T-cell (primary cell): ENCODE measurements at regions not wholly inside any gene's neighbourhood (a gene's known extent, or its start where the extent isn't known, plus 50 kb on each side); places are given as distances from the start of the nearest gene placed in this dataset.
A peak's percentile ranks its signal among the peaks of the same experiment; 100 is the strongest.

ENCODE experiments used
- ATAC-seq, 4 experiments: fragments of 200-7000 bp in 3 of 4; fragments of 150-1000 bp in 1 of 4; cut with Tn5 transposase; replicated peaks in 1 of 4; 1 replicate in 3 of 4; 2 replicates in 1 of 4; pipeline ENCODE4 v1.10.0; 2021; ENCODE audit warnings: moderate library complexity in 3 of 4, mild to moderate bottlenecking in 2 of 4, moderate number of reproducible peaks in 1 of 4
- CTCF ChIA-PET, 2 donors: fragments of 300-600 bp; sonication (Branson Sonifier 250); formaldehyde crosslinking; loops; one replicate each; lab custom pipeline; 2022; ENCODE audit warnings: antibody characterized with exemption in 2 of 2; lab: Charles Lee
- POLR2A ChIA-PET, 2 donors: fragments of 300-600 bp; sonication (Branson Sonifier 250); formaldehyde crosslinking; loops; one replicate each; lab custom pipeline; 2022; ENCODE audit warnings: antibody characterized with exemption in 2 of 2; lab: Charles Lee
- DNase-seq, 35 experiments: peaks; one replicate each; pipeline versions ENCODE4 v3.0.0 to v3.0.0-alpha.2; 2013 to 2023
- H3K27ac ChIP-seq: one replicate; pipeline ENCODE4 v1.5.1; 2013; ENCODE audit warnings: low read length
- H3K27me3 ChIP-seq, 2 experiments: replicated peaks in 1 of 2; 1 replicate in 1 of 2; 2 replicates in 1 of 2; pipeline versions ENCODE4 v1.6.1 to v1.7.0; 2013; ENCODE audit warnings: low read length in 1 of 2, mixed read lengths in 1 of 2; ENCODE audit not compliant: control insufficient read depth in 2 of 2, insufficient read depth in 2 of 2; ENCODE audit errors: extremely low read depth in 1 of 2
- H3K36me3 ChIP-seq, 2 donors: 1 replicate in 1 of 2; 2 replicates in 1 of 2; pipeline versions ENCODE4 v1.6.1 to v1.7.0; 2013; ENCODE audit warnings: low read length in 1 of 2; ENCODE audit not compliant: control insufficient read depth in 2 of 2, insufficient read depth in 1 of 2; ENCODE audit errors: extremely low read depth in 1 of 2
- H3K4me1 ChIP-seq, 2 experiments: 1 replicate in 1 of 2; 2 replicates in 1 of 2; pipeline versions ENCODE4 v1.6.1 to v1.7.0; 2013; ENCODE audit warnings: low read length in 2 of 2, mixed read lengths in 1 of 2; ENCODE audit not compliant: insufficient read depth in 2 of 2, control insufficient read depth in 1 of 2; ENCODE audit errors: extremely low read depth in 1 of 2
- H3K4me3 ChIP-seq, 2 donors: 1 replicate in 1 of 2; 2 replicates in 1 of 2; pipeline versions ENCODE4 v1.5.1 to v1.7.0; 2013; ENCODE audit warnings: mild to moderate bottlenecking in 2 of 2, low read length in 1 of 2, moderate library complexity in 1 of 2; ENCODE audit not compliant: control insufficient read depth in 1 of 2; ENCODE audit errors: extremely low read depth in 1 of 2
- H3K9me3 ChIP-seq: 2 replicates; pipeline ENCODE4 v1.7.0; 2013
- H3K27ac Mint-ChIP-seq, 2 donors: one replicate each; pipeline ENCODE4 v1.8.0; 2020 to 2021; ENCODE audit warnings: mild to moderate bottlenecking in 2 of 2, mixed read lengths in 2 of 2
- H3K27me3 Mint-ChIP-seq, 2 donors: one replicate each; pipeline ENCODE4 v1.8.0; 2021 to 2022; ENCODE audit warnings: mixed read lengths in 2 of 2
- H3K36me3 Mint-ChIP-seq: one replicate; pipeline ENCODE4 v1.8.0; 2021; ENCODE audit warnings: mixed read lengths
- H3K4me1 Mint-ChIP-seq, 3 donors: one replicate each; pipeline ENCODE4 v1.8.0; 2020 to 2022; ENCODE audit warnings: mixed read lengths in 3 of 3, mild to moderate bottlenecking in 1 of 3
- H3K4me3 Mint-ChIP-seq, 3 donors: one replicate each; pipeline ENCODE4 v1.8.0; 2020 to 2022; ENCODE audit warnings: mild to moderate bottlenecking in 3 of 3, mixed read lengths in 3 of 3, moderate library complexity in 3 of 3
- H3K9me3 Mint-ChIP-seq, 3 donors: one replicate each; pipeline ENCODE4 v1.8.0; 2020 to 2022; ENCODE audit warnings: mixed read lengths in 3 of 3
- WGBS: methylation state at CpG from one replicate; pipeline ENCODE4 v1.1.5; 2013; ENCODE audit warnings: missing lambda C conversion rate; ENCODE audit not compliant: insufficient coverage; 5-methylcytosine and 5-hydroxymethylcytosine counted together

DNA sequence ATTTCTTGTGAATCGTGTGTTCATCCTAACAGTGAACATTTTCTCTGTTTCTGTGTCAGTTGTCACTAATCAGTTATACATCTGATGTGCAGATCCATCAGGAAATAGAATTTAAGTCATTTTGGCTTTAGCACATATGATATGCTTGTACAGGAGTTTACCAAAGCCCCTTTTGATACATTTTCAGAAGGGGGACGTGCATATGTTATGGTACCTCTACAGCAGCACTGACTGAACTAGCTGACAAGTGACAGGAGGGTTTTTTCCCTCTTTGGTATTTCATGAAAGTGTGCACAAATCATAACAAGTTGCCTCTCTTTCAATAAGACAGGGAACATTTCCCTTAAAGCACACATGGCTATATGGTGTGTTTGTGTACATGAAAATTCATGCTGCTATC, 536.5 kb downstream of the PLCL1 start:
- H3K36me3 Mint-ChIP-seq, result no peaks in the 10 kb centered on the region
- H3K9me3 Mint-ChIP-seq, result no peaks in the 10 kb centered on the region
- POLR2A ChIA-PET, result interaction anchor here in 1 of 2 donors (0.5 to 0.7 kb wide), 2 partner anchors 1398 to 1479 kb away, joined by 3 read pairs; no protein-coding TSS in a partner anchor
- H3K4me1 ChIP-seq, result no peaks in the 10 kb centered on the region
- H3K27ac ChIP-seq, result no peak overlapping the region
- peaks cover 0 to 3% of the 10 kb centered on the region in 2 experiments for H3K27me3 ChIP-seq
- H3K4me3 ChIP-seq, result no peak overlapping the region
- 67% methylated on average over 1 of the region's 2 CpGs for WGBS
- DNase-seq, result no peak
- peaks cover 0 to 5% (median 0%) of the 10 kb centered on the region in 3 donors for H3K4me1 Mint-ChIP-seq
- CTCF ChIA-PET, result no interaction called here
- H3K9me3 ChIP-seq, result no peaks in the 10 kb centered on the region
- no peaks in the 10 kb centered on the region for H3K36me3 ChIP-seq
- ATAC-seq, result no peak
- peaks cover 28 to 30% of the 10 kb centered on the region in 2 donors for H3K27me3 Mint-ChIP-seq
- H3K4me3 Mint-ChIP-seq, result no peak overlapping the region
- no peak overlapping the region for H3K27ac Mint-ChIP-seq

DNA sequence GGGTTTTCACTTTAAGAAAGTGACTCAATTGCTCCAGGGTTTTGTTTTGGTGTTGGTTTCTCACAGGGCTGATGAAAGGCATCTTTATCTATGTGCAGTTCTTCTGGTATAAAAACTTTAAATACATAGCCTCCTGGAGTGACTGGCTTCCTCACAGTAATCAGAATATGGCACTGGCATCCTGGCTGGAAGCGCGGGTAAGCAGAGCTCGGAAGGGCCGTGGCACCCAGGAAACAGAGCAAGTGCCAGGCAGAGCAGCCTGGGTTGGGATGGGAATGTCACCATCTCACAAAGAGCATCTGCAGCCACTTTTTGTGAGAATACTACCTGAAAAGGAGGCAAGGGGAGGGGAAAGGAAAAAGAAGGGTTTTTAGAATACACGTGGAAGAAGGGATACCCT, 534.7 kb downstream of the PLCL1 start:
- ATAC-seq (no peak), DNase-seq (no peak)
- Histone ChIP-seq H3K4me1 (no peaks in the 10 kb centered on the region), H3K4me3 (no peak overlapping the region), H3K27me3 (peaks cover 0 to 3% of the 10 kb centered on the region in 2 experiments), H3K27ac (no peak overlapping the region), H3K36me3 (no peaks in the 10 kb centered on the region), H3K9me3 (no peaks in the 10 kb centered on the region)
- Mint-ChIP-seq H3K4me3 (no peak overlapping the region), H3K27ac (no peak overlapping the region), H3K9me3 (no peaks in the 10 kb centered on the region), H3K4me1 (peaks cover 0 to 5% (median 0%) of the 10 kb centered on the region in 3 donors), H3K36me3 (no peaks in the 10 kb centered on the region), H3K27me3 (peaks cover 23 to 24% of the 10 kb centered on the region in 2 donors)
- WGBS, result no CpG with 5 or more reads among the region's 5 CpGs
- POLR2A ChIA-PET, result no interaction called here
- CTCF ChIA-PET, result no interaction called here

DNA sequence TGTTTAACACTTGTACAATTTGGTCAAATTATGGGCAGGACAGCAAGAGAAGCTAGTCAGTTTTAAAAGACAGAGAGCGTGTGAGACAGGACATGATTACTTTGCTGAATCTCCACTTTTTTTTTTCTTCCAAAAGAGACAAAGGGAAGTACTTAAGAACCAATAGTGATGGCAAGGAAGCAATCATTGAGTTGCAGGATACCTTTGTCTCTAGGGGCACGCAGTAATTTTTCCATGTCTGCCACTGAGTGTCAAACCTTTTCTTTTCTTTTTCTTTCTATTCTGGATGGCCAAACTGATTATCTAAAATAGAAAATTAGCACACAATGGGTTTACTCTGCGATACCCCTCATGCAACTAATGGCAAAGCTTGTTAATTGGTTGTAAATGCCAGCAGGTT, 533.0 kb downstream of the PLCL1 start:
- Histone ChIP-seq H3K27me3 (peaks cover 3% of the 10 kb centered on the region in 2 experiments), H3K4me3 (no peak overlapping the region), H3K36me3 (no peaks in the 10 kb centered on the region), H3K4me1 (no peaks in the 10 kb centered on the region), H3K27ac (no peak overlapping the region), H3K9me3 (no peaks in the 10 kb centered on the region)
- ChIA-PET POLR2A (no interaction called here), CTCF (interaction anchor here in 1 of 2 donors (0.6 kb wide), 1 partner anchor 190 kb away, joined by 5 read pairs; no protein-coding TSS in a partner anchor)
- no peak overlapping the region for H3K27ac Mint-ChIP-seq
- no peaks in the 10 kb centered on the region for H3K9me3 Mint-ChIP-seq
- ATAC-seq (no peak), DNase-seq (no peak)
- H3K27me3 Mint-ChIP-seq, result peaks cover 23% of the 10 kb centered on the region in 2 donors
- no peaks in the 10 kb centered on the region for H3K36me3 Mint-ChIP-seq
- no peak overlapping the region for H3K4me3 Mint-ChIP-seq
- WGBS, result 100% methylated on average over 1 of the region's 3 CpGs
- no peaks in the 10 kb centered on the region for H3K4me1 Mint-ChIP-seq

GRCh38 chr2:198328454-198328853, 524.1 kb downstream of the PLCL1 start:
- H3K4me3 ChIP-seq, result no peak overlapping the region
- no peak for ATAC-seq
- no peaks in the 10 kb centered on the region for H3K36me3 ChIP-seq
- no peaks in the 10 kb centered on the region for H3K9me3 Mint-ChIP-seq
- WGBS, result no CpG with 5 or more reads among the region's 2 CpGs
- H3K9me3 ChIP-seq, result no peaks in the 10 kb centered on the region
- no peak for DNase-seq
- no peak overlapping the region for H3K27ac Mint-ChIP-seq
- no peak overlapping the region for H3K4me3 Mint-ChIP-seq
- peaks cover 25 to 29% (median 27%) of the 10 kb centered on the region in 3 donors for H3K4me1 Mint-ChIP-seq
- CTCF ChIA-PET, result interaction anchor here in 1 of 2 donors (0.9 to 1.3 kb wide), 2 partner anchors 15 to 33 kb away, joined by 3 to 18 read pairs; no protein-coding TSS in a partner anchor
- peaks cover 5 to 6% of the 10 kb centered on the region in 2 experiments for H3K27me3 ChIP-seq
- H3K27ac ChIP-seq, result no peak overlapping the region
- POLR2A ChIA-PET, result no interaction called here
- H3K36me3 Mint-ChIP-seq, result no peaks in the 10 kb centered on the region
- H3K4me1 ChIP-seq, result peaks cover 0 to 8% of the 10 kb centered on the region in 2 experiments
- H3K27me3 Mint-ChIP-seq, result peaks cover 22 to 34% of the 10 kb centered on the region in 2 donors

DNA sequence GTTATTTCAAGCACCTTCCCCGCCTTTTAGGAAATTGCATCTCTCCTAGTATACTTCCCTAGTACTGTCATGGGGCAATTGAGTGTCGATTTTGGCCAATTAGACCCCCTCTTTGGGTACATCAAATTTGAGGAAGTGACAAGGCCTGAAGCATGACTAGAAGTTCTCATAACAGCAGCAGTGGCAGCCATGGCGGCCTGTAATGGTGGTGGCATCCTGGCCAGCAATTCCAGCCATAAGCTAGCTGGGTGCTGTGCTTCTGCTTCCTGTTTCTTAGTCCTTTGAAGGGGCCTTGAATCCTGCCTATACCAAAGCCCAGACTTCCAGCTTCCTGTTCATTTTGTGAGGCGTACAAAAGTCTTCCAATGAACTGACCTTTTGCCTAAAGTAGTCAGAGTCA, 523.1 kb downstream of the PLCL1 start:
- no peaks in the 10 kb centered on the region for H3K9me3 Mint-ChIP-seq
- Histone ChIP-seq H3K9me3 (no peaks in the 10 kb centered on the region), H3K27ac (no peak overlapping the region), H3K4me3 (no peak overlapping the region), H3K27me3 (peaks cover 5% of the 10 kb centered on the region in 2 experiments), H3K36me3 (no peaks in the 10 kb centered on the region), H3K4me1 (peaks cover 0 to 8% of the 10 kb centered on the region in 2 experiments)
- DNase-seq, result no peak
- peaks cover 24 to 32% of the 10 kb centered on the region in 2 donors for H3K27me3 Mint-ChIP-seq
- peaks cover 25 to 29% (median 27%) of the 10 kb centered on the region in 3 donors for H3K4me1 Mint-ChIP-seq
- WGBS, result 92% methylated on average over 1 of the region's 4 CpGs
- no peaks in the 10 kb centered on the region for H3K36me3 Mint-ChIP-seq
- no peak for ATAC-seq
- CTCF ChIA-PET, result no interaction called here
- no peak overlapping the region for H3K4me3 Mint-ChIP-seq
- no peak overlapping the region for H3K27ac Mint-ChIP-seq
- POLR2A ChIA-PET, result no interaction called here

DNA sequence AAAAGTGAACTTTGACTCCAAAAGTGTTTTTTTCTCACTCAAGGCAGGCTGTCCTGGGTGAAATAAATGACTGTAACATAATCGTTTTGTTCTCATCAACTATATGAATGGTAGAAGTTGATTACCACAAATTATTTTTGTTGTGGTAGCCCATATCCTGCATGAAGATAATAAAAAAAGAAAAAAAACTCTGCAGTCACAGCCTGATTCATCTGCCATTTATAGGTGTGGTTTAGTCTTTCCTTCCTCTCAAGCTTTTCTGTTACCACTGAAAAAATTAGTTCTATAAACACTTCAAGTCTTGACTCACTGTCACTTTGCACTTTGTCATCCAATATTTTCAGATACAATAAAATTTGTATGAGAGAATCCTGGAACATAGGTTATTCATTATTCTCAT, 522.0 kb downstream of the PLCL1 start:
- Histone ChIP-seq H3K4me3 (no peak overlapping the region), H3K36me3 (no peaks in the 10 kb centered on the region), H3K27me3 (peaks cover 5 to 6% of the 10 kb centered on the region in 2 experiments), H3K9me3 (no peaks in the 10 kb centered on the region), H3K4me1 (peaks cover 0 to 8% of the 10 kb centered on the region in 2 experiments), H3K27ac (no peak overlapping the region)
- peaks cover 25 to 29% (median 27%) of the 10 kb centered on the region in 3 donors for H3K4me1 Mint-ChIP-seq
- H3K27me3 Mint-ChIP-seq, result peaks cover 29 to 31% of the 10 kb centered on the region in 2 donors
- DNase-seq (peak in 1 of 35 experiments; percentile 56), ATAC-seq (peak; percentile 83 to 98 (median 89))
- peak overlapping the region in 1 of 3 donors; percentile 10 for H3K4me3 Mint-ChIP-seq
- CTCF ChIA-PET, result interaction anchor here in 1 of 2 donors (1.0 kb wide), 1 partner anchor 11 kb away, joined by 3 read pairs; no protein-coding TSS in a partner anchor
- no peaks in the 10 kb centered on the region for H3K36me3 Mint-ChIP-seq
- no CpG with 5 or more reads among the region's 1 CpG for WGBS
- no peak overlapping the region for H3K27ac Mint-ChIP-seq
- H3K9me3 Mint-ChIP-seq, result no peaks in the 10 kb centered on the region
- POLR2A ChIA-PET, result interaction anchor here in 1 of 2 donors (0.6 kb wide), 1 partner anchor 1563 kb away, joined by 3 read pairs; no protein-coding TSS in a partner anchor
